ENCODE measurements at regions not wholly inside any gene's neighbourhood (a gene's known extent, or its start where the extent isn't known, plus 50 kb on each side); places are given as distances from the start of the nearest gene placed in this dataset.
"Not testable (repeated sequence)": the region's sequence is repeated elsewhere in the genome, so short reads cannot be mapped to it uniquely, and the experiment has no call there.

- H3K9me3 ChIP-seq; CTCF ChIA-PET; ATAC-seq (replicated peaks in 1 of 4); DNase-seq; H3K4me3 ChIP-seq (ENCODE audit: control insufficient read depth in 1 of 2, extremely low read depth in 1 of 2, low read length in 1 of 2); H3K36me3 ChIP-seq (ENCODE audit: control insufficient read depth in 2 of 2, extremely low read depth in 1 of 2, insufficient read depth in 1 of 2, low read length in 1 of 2); H3K27me3 Mint-ChIP-seq; POLR2A ChIA-PET; H3K4me3 Mint-ChIP-seq; H3K27ac Mint-ChIP-seq; H3K27me3 ChIP-seq (replicated peaks in 1 of 2; ENCODE audit: control insufficient read depth in 2 of 2, extremely low read depth in 1 of 2, insufficient read depth in 2 of 2, low read length in 1 of 2); H3K27ac ChIP-seq (ENCODE audit: low read length); H3K4me1 ChIP-seq (ENCODE audit: control insufficient read depth in 1 of 2, extremely low read depth in 1 of 2, insufficient read depth in 2 of 2, low read length in 2 of 2); H3K9me3 Mint-ChIP-seq; H3K4me1 Mint-ChIP-seq; H3K36me3 Mint-ChIP-seq: not testable (repeated sequence)
- WGBS (ENCODE audit: insufficient coverage): no CpG with 5 or more reads among the region's 3 CpGs
Measured at GRCh38 chr11:94235772-94236171, 68.6 kb upstream of the IZUMO1R start.

DNA sequence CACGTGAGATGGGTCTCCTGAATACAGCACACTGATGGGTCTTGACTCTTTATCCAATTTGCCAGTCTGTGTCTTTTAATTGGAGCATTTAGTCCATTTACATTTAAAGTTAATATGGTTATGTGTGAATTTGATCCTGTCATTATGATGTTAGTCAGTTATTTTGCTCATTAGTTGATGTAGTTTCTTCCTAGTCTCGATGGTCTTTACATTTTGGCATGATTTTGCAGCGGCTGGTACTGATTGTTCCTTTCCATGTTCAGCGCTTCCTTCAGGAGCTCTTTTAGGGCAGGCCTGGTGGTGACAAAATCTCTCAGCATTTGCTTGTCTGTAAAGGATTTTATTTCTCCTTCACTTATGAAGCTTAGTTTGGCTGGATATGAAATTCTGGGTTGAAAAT lies 68.0 kb upstream of the IZUMO1R start:
- H3K4me3 ChIP-seq (ENCODE audit: control insufficient read depth in 1 of 2, extremely low read depth in 1 of 2, low read length in 1 of 2); H3K27me3 ChIP-seq (replicated peaks in 1 of 2; ENCODE audit: control insufficient read depth in 2 of 2, extremely low read depth in 1 of 2, insufficient read depth in 2 of 2, low read length in 1 of 2); H3K27ac ChIP-seq (ENCODE audit: low read length); H3K27me3 Mint-ChIP-seq; DNase-seq; H3K36me3 ChIP-seq (ENCODE audit: control insufficient read depth in 2 of 2, extremely low read depth in 1 of 2, insufficient read depth in 1 of 2, low read length in 1 of 2); H3K27ac Mint-ChIP-seq; H3K4me1 ChIP-seq (ENCODE audit: control insufficient read depth in 1 of 2, extremely low read depth in 1 of 2, insufficient read depth in 2 of 2, low read length in 2 of 2); POLR2A ChIA-PET; H3K4me3 Mint-ChIP-seq; CTCF ChIA-PET; H3K9me3 ChIP-seq; H3K36me3 Mint-ChIP-seq; H3K4me1 Mint-ChIP-seq; ATAC-seq (replicated peaks in 1 of 4): not testable (repeated sequence)
- H3K9me3 Mint-ChIP-seq: peaks cover 7 to 12% (median 9%) of the 10 kb centered on the region in 3 donors
- WGBS (ENCODE audit: insufficient coverage): no CpG with 5 or more reads among the region's 4 CpGs

DNA sequence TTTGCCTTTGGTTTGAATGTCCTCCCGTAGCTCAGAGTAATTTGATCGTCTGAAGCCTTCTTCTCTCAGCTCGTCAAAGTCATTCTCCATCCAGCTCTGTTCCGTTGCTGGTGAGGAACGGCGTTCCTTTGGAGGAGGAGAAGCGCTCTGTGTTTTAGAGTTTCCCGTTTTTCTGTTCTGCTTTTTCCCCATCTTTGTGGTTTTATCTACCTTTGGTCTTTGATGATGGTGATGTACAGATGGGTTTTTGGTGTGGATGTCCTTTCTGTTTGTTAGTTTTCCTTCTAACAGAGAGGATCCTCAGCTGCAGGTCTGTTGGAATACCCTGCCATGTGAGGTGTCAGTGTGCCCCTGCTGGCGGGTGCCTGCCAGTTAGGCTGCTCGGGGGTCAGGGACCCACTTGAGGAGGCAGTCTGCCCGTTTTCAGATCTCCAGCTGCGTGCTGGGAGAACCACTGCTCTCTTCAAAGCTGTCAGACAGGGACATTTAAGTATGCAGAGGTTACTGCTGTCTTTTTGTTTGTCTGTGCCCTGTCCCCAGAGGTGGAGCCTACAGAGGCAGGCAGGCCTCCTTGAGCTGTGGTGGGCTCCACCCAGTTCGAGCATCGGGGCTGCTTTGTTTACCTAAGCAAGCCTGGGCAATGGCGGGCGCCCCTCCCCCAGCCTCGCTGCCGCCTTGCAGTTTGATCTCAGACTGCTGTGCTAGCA lies 66.8 kb upstream of the IZUMO1R start:
- POLR2A ChIA-PET; H3K27ac ChIP-seq (ENCODE audit: low read length): not testable (repeated sequence)

GRCh38 chr11:94238154-94238735 lies 66.1 kb upstream of the IZUMO1R start:
- DNase-seq (peak in 7 of 35 experiments; percentile 1 to 42 (median 8)), ATAC-seq (replicated peaks in 1 of 4) (peak in 2 of 4 experiments; percentile 27 to 55)
- H3K27ac ChIP-seq (ENCODE audit: low read length); H3K4me1 ChIP-seq (ENCODE audit: control insufficient read depth in 1 of 2, extremely low read depth in 1 of 2, insufficient read depth in 2 of 2, low read length in 2 of 2); H3K4me1 Mint-ChIP-seq; H3K36me3 ChIP-seq (ENCODE audit: control insufficient read depth in 2 of 2, extremely low read depth in 1 of 2, insufficient read depth in 1 of 2, low read length in 1 of 2); H3K4me3 Mint-ChIP-seq; H3K9me3 ChIP-seq; H3K36me3 Mint-ChIP-seq; H3K27ac Mint-ChIP-seq; H3K4me3 ChIP-seq (ENCODE audit: control insufficient read depth in 1 of 2, extremely low read depth in 1 of 2, low read length in 1 of 2); POLR2A ChIA-PET; CTCF ChIA-PET: not testable (repeated sequence)
- H3K27me3 ChIP-seq (replicated peaks in 1 of 2; ENCODE audit: control insufficient read depth in 2 of 2, extremely low read depth in 1 of 2, insufficient read depth in 2 of 2, low read length in 1 of 2): peaks cover 0 to 10% of the 10 kb centered on the region in 2 experiments
- peaks cover 6 to 14% (median 7%) of the 10 kb centered on the region in 3 donors for H3K9me3 Mint-ChIP-seq
- H3K27me3 Mint-ChIP-seq: peaks cover 0 to 12% of the 10 kb centered on the region in 2 donors
- 94% methylated on average over 23 of the region's 24 CpGs for WGBS (ENCODE audit: insufficient coverage)

More for the DNA sequence above, 66.8 kb upstream of the IZUMO1R start:
- H3K4me3 ChIP-seq (ENCODE audit: control insufficient read depth in 1 of 2, extremely low read depth in 1 of 2, low read length in 1 of 2); ATAC-seq (replicated peaks in 1 of 4); H3K4me1 ChIP-seq (ENCODE audit: control insufficient read depth in 1 of 2, extremely low read depth in 1 of 2, insufficient read depth in 2 of 2, low read length in 2 of 2); H3K9me3 Mint-ChIP-seq; CTCF ChIA-PET; H3K36me3 ChIP-seq (ENCODE audit: control insufficient read depth in 2 of 2, extremely low read depth in 1 of 2, insufficient read depth in 1 of 2, low read length in 1 of 2); H3K4me1 Mint-ChIP-seq; H3K9me3 ChIP-seq; H3K27ac Mint-ChIP-seq; H3K27me3 Mint-ChIP-seq; H3K4me3 Mint-ChIP-seq; H3K36me3 Mint-ChIP-seq: not testable (repeated sequence)
- 75% methylated on average over 15 of the region's 18 CpGs for WGBS (ENCODE audit: insufficient coverage)
- peak in 9 of 35 experiments; percentile 0 to 46 (median 11) for DNase-seq
- H3K27me3 ChIP-seq (replicated peaks in 1 of 2; ENCODE audit: control insufficient read depth in 2 of 2, extremely low read depth in 1 of 2, insufficient read depth in 2 of 2, low read length in 1 of 2): peaks cover 0 to 10% of the 10 kb centered on the region in 2 experiments

- H3K36me3 Mint-ChIP-seq; H3K27ac Mint-ChIP-seq; H3K4me1 ChIP-seq (ENCODE audit: control insufficient read depth in 1 of 2, extremely low read depth in 1 of 2, insufficient read depth in 2 of 2, low read length in 2 of 2); H3K4me1 Mint-ChIP-seq; H3K27ac ChIP-seq (ENCODE audit: low read length); H3K4me3 Mint-ChIP-seq; H3K9me3 ChIP-seq; H3K36me3 ChIP-seq (ENCODE audit: control insufficient read depth in 2 of 2, extremely low read depth in 1 of 2, insufficient read depth in 1 of 2, low read length in 1 of 2); H3K4me3 ChIP-seq (ENCODE audit: control insufficient read depth in 1 of 2, extremely low read depth in 1 of 2, low read length in 1 of 2); CTCF ChIA-PET; DNase-seq; ATAC-seq (replicated peaks in 1 of 4); POLR2A ChIA-PET: not testable (repeated sequence)
- peaks cover 6 to 14% (median 7%) of the 10 kb centered on the region in 3 donors for H3K9me3 Mint-ChIP-seq
- H3K27me3 Mint-ChIP-seq: peaks cover under 1 to 12% of the 10 kb centered on the region in 2 donors
- peaks cover 0 to 10% of the 10 kb centered on the region in 2 experiments for H3K27me3 ChIP-seq (replicated peaks in 1 of 2; ENCODE audit: control insufficient read depth in 2 of 2, extremely low read depth in 1 of 2, insufficient read depth in 2 of 2, low read length in 1 of 2)
Measured at GRCh38 chr11:94238774-94239173, 65.6 kb upstream of the IZUMO1R start.

DNA sequence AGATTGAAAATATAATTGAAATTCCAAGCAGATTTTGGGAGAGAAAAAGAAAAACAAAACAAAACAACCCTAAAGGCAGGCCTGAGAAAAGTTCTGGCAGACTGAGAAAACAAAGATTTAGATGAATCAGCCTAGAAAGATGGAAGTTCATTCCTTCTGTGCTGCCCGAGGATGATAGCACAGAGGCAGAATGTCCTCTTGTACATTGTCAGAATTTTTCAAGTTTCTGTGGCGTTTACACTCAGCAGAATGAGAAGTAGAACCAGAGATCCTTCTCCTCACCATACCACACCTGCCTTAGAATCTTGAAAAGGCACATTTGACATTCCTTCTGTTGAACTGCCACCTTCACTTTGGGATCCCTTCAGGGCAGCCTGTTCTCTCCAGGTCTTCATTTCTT lies 62.5 kb upstream of the IZUMO1R start:
- no peaks in the 10 kb centered on the region for H3K4me1 Mint-ChIP-seq
- WGBS (ENCODE audit: insufficient coverage): 33% methylated on average over 1 of the region's 2 CpGs

More for the DNA sequence above, 62.5 kb upstream of the IZUMO1R start:
- H3K27ac ChIP-seq (ENCODE audit: low read length): no peak overlapping the region
- Mint-ChIP-seq H3K27me3 (peaks cover 3 to 20% of the 10 kb centered on the region in 2 donors), H3K36me3 (no peaks in the 10 kb centered on the region), H3K4me3 (no peak overlapping the region), H3K27ac (no peak overlapping the region), H3K9me3 (peaks cover 3 to 12% (median 5%) of the 10 kb centered on the region in 3 donors)
- H3K4me3 ChIP-seq (ENCODE audit: control insufficient read depth in 1 of 2, extremely low read depth in 1 of 2, low read length in 1 of 2): no peak overlapping the region
- H3K27me3 ChIP-seq (replicated peaks in 1 of 2; ENCODE audit: control insufficient read depth in 2 of 2, extremely low read depth in 1 of 2, insufficient read depth in 2 of 2, low read length in 1 of 2): peaks cover 0 to 10% of the 10 kb centered on the region in 2 experiments
- ATAC-seq (replicated peaks in 1 of 4) (no peak), DNase-seq (no peak)
- H3K36me3 ChIP-seq (ENCODE audit: control insufficient read depth in 2 of 2, extremely low read depth in 1 of 2, insufficient read depth in 1 of 2, low read length in 1 of 2): no peaks in the 10 kb centered on the region
- H3K4me1 ChIP-seq (ENCODE audit: control insufficient read depth in 1 of 2, extremely low read depth in 1 of 2, insufficient read depth in 2 of 2, low read length in 2 of 2): no peaks in the 10 kb centered on the region
- ChIA-PET CTCF (no interaction called here), POLR2A (no interaction called here)
- no peaks in the 10 kb centered on the region for H3K9me3 ChIP-seq
